ENCODE measurements at regions not wholly inside any gene's neighbourhood (a gene's known extent, or its start where the extent isn't known, plus 50 kb on each side); places are given as distances from the start of the nearest gene placed in this dataset.

DNA sequence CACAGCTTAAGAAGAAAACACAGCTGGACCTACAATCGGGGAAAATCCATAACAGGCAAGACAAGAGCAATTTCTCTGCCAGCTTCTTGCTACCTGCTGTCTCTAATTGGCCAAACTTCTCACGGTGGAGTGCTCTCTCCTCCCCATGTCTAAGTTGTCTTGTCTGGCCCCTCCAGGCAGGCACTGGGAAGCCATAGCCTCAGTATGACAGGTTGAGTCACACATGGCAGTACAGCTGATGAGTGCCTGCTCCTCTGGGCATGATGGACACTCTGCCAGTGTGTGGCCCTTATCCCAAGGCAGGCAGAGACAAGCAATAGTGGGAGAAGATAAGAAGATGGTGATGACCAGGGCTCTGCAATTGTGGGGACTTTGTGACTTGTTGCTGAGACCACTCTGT lies 551.8 kb downstream of the DIPK2A start:
- Histone ChIP-seq H3K9me3 (ENCODE audit: control insufficient read depth, insufficient read depth, low read length) (no peaks in the 10 kb centered on the region), H3K79me2 (ENCODE audit: control insufficient read depth, low read length) (no peaks in the 10 kb centered on the region), H3K4me3 (ENCODE audit: low read length) (no peak overlapping the region), H3K4me1 (ENCODE audit: control insufficient read depth, low read length) (no peaks in the 10 kb centered on the region), H3K27ac (ENCODE audit: low read depth, low read length) (no peak overlapping the region), H3K9me2 (replicated peaks; ENCODE audit: control insufficient read depth, low read length) (no peaks in the 10 kb centered on the region), H4K20me1 (ENCODE audit: control insufficient read depth, insufficient read depth, low read depth, low read length) (no peaks in the 10 kb centered on the region), H3F3A (ENCODE audit: control insufficient read depth, insufficient read depth) (no peaks in the 10 kb centered on the region), H3K4me2 (ENCODE audit: low read length) (no peak overlapping the region), H3K36me3 (ENCODE audit: control insufficient read depth, low read length) (no peaks in the 10 kb centered on the region), H3K27me3 (ENCODE audit: control insufficient read depth, low read length) (no peaks in the 10 kb centered on the region)
- no peak for TF ChIP-seq EZH2phosphoT487 (IDR thresholded peaks at IDR 0.05; ENCODE audit: borderline replicate concordance, low read length)
- TF ChIP-seq, protein P1, sequence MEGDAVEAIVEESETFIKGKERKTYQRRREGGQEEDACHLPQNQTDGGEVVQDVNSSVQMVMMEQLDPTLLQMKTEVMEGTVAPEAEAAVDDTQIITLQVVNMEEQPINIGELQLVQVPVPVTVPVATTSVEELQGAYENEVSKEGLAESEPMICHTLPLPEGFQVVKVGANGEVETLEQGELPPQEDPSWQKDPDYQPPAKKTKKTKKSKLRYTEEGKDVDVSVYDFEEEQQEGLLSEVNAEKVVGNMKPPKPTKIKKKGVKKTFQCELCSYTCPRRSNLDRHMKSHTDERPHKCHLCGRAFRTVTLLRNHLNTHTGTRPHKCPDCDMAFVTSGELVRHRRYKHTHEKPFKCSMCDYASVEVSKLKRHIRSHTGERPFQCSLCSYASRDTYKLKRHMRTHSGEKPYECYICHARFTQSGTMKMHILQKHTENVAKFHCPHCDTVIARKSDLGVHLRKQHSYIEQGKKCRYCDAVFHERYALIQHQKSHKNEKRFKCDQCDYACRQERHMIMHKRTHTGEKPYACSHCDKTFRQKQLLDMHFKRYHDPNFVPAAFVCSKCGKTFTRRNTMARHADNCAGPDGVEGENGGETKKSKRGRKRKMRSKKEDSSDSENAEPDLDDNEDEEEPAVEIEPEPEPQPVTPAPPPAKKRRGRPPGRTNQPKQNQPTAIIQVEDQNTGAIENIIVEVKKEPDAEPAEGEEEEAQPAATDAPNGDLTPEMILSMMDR (IDR thresholded peaks at IDR 0.05; ENCODE audit: low read depth, low read length, poor library complexity, severe bottlenecking) = no peak

DNA sequence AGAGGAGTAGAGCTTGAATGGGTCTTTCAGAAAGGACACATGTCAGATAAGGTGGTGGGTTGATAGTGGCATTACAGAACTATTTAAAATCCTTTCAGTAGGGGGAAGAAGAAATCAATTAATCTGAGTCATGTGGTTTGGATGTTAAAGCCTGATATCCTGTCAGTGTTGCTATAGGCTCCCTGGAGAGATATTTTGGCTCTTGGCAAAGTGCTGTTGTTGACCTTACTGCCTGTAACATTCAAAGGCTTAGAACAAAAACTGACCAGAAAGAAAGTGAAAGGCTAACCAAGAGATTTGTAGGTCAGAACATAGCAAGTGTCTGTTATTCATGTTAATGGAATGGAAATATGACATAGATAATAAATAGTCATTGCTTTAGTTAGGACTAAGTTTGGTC lies 552.9 kb downstream of the DIPK2A start:
- H3K9me2 ChIP-seq (replicated peaks; ENCODE audit: control insufficient read depth, low read length) = no peaks in the 10 kb centered on the region

DNA sequence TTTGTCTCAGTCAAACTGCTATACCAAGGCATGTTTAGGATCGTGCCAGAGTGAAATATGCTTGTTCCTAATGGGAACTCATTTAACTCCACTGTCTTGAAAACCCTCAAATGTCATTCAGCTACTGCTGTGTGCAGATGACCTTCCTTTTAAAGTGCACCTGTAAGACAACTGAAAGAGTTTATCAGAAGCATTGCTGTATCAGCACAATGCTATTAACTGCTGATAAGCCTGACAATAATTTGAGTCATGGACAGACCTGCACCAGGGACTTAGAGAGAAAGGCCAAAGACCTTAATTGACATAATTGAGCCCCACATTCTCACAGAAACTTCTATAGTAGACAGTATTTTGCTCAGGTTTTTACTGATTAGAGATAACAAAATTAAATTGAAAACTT lies 557.9 kb downstream of the DIPK2A start:
- Histone ChIP-seq H3K4me2 (ENCODE audit: low read length) (no peak overlapping the region), H3K9me2 (replicated peaks; ENCODE audit: control insufficient read depth, low read length) (no peaks in the 10 kb centered on the region), H4K20me1 (ENCODE audit: control insufficient read depth, insufficient read depth, low read depth, low read length) (no peaks in the 10 kb centered on the region), H3K4me1 (ENCODE audit: control insufficient read depth, low read length) (no peaks in the 10 kb centered on the region), H3K27ac (ENCODE audit: low read depth, low read length) (no peak overlapping the region), H3K79me2 (ENCODE audit: control insufficient read depth, low read length) (no peaks in the 10 kb centered on the region), H3K9me3 (ENCODE audit: control insufficient read depth, insufficient read depth, low read length) (no peaks in the 10 kb centered on the region), H3K4me3 (ENCODE audit: low read length) (no peak overlapping the region), H3F3A (ENCODE audit: control insufficient read depth, insufficient read depth) (no peaks in the 10 kb centered on the region), H3K27me3 (ENCODE audit: control insufficient read depth, low read length) (no peaks in the 10 kb centered on the region), H3K36me3 (ENCODE audit: control insufficient read depth, low read length) (no peaks in the 10 kb centered on the region)
- TF ChIP-seq EZH2phosphoT487 (IDR thresholded peaks at IDR 0.05; ENCODE audit: borderline replicate concordance, low read length) = no peak
- TF ChIP-seq, protein P1 (IDR thresholded peaks at IDR 0.05; ENCODE audit: low read depth, low read length, poor library complexity, severe bottlenecking) = no peak

More for the DNA sequence above, 552.9 kb downstream of the DIPK2A start:
- Histone ChIP-seq H3K4me3 (ENCODE audit: low read length) (no peak overlapping the region), H3K9me3 (ENCODE audit: control insufficient read depth, insufficient read depth, low read length) (no peaks in the 10 kb centered on the region), H3K36me3 (ENCODE audit: control insufficient read depth, low read length) (no peaks in the 10 kb centered on the region), H3K4me1 (ENCODE audit: control insufficient read depth, low read length) (no peaks in the 10 kb centered on the region), H3K79me2 (ENCODE audit: control insufficient read depth, low read length) (no peaks in the 10 kb centered on the region), H3K4me2 (ENCODE audit: low read length) (no peak overlapping the region), H3K27ac (ENCODE audit: low read depth, low read length) (no peak overlapping the region), H3K27me3 (ENCODE audit: control insufficient read depth, low read length) (no peaks in the 10 kb centered on the region), H4K20me1 (ENCODE audit: control insufficient read depth, insufficient read depth, low read depth, low read length) (no peaks in the 10 kb centered on the region), H3F3A (ENCODE audit: control insufficient read depth, insufficient read depth) (no peaks in the 10 kb centered on the region)
- TF ChIP-seq, protein P1 (IDR thresholded peaks at IDR 0.05; ENCODE audit: low read depth, low read length, poor library complexity, severe bottlenecking) = no peak
- no peak for TF ChIP-seq EZH2phosphoT487 (IDR thresholded peaks at IDR 0.05; ENCODE audit: borderline replicate concordance, low read length)

DNA sequence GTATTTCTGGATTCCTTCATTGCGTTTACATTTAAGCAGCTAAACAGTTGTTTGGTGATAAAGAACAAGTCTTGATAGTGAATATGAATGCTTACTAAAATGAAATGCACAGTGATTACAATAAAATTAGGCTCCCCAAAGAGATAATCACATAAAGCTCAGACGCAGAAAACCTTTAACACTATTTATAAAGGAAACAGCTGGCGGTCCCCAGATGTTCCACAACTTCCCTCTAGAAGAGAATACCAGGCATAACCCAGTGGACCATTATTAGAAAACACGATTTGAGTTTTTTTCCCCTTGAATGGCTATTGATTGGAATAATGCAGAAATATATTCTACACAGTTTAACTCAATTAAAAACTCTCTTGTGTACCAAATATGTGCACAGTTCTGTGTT lies 573.2 kb downstream of the DIPK2A start:
- Histone ChIP-seq H3K79me2 (ENCODE audit: control insufficient read depth, low read length) (no peaks in the 10 kb centered on the region), H4K20me1 (ENCODE audit: control insufficient read depth, insufficient read depth, low read depth, low read length) (no peaks in the 10 kb centered on the region), H3K36me3 (ENCODE audit: control insufficient read depth, low read length) (no peaks in the 10 kb centered on the region), H3K4me2 (ENCODE audit: low read length) (no peak overlapping the region), H3K4me1 (ENCODE audit: control insufficient read depth, low read length) (no peaks in the 10 kb centered on the region), H3F3A (ENCODE audit: control insufficient read depth, insufficient read depth) (no peaks in the 10 kb centered on the region), H3K4me3 (ENCODE audit: low read length) (no peak overlapping the region), H3K9me2 (replicated peaks; ENCODE audit: control insufficient read depth, low read length) (no peaks in the 10 kb centered on the region), H3K27me3 (ENCODE audit: control insufficient read depth, low read length) (no peaks in the 10 kb centered on the region), H3K9me3 (ENCODE audit: control insufficient read depth, insufficient read depth, low read length) (no peaks in the 10 kb centered on the region), H3K27ac (ENCODE audit: low read depth, low read length) (no peak overlapping the region)
- no peak for TF ChIP-seq EZH2phosphoT487 (IDR thresholded peaks at IDR 0.05; ENCODE audit: borderline replicate concordance, low read length)
- TF ChIP-seq, protein P1 (IDR thresholded peaks at IDR 0.05; ENCODE audit: low read depth, low read length, poor library complexity, severe bottlenecking) = no peak

Data from DOHH2 (cell line).